ENCODE measurements at regions not wholly inside any gene's neighbourhood (a gene's known extent, or its start where the extent isn't known, plus 50 kb on each side); places are given as distances from the start of the nearest gene placed in this dataset.

GRCh38 chr3:117549716-117550115 lies 840.1 kb downstream of the TUSC7 start:
- DNase-seq (ENCODE audit: low read depth in 2 of 2): peak in 1 of 2 donors; percentile 8

GRCh38 chr3:117550766-117551165 lies 841.2 kb downstream of the TUSC7 start:
- no peak for DNase-seq (ENCODE audit: low read depth in 2 of 2)

- peak in 1 of 2 donors; percentile 44 for DNase-seq (ENCODE audit: low read depth in 2 of 2)
These were observed 843.9 kb downstream of the TUSC7 start for GRCh38 chr3:117553461-117553860.

GRCh38 chr3:117556646-117557407 lies 847.2 kb downstream of the TUSC7 start:
- DNase-seq (ENCODE audit: low read depth in 2 of 2): peak; percentile 0 to 2

- DNase-seq (ENCODE audit: low read depth in 2 of 2): no peak
These were observed 848.0 kb downstream of the TUSC7 start for GRCh38 chr3:117557464-117558090.

- DNase-seq (ENCODE audit: low read depth in 2 of 2): no peak
These were observed 849.1 kb downstream of the TUSC7 start for GRCh38 chr3:117558681-117559080.

GRCh38 chr3:117562000-117562399 lies 852.4 kb downstream of the TUSC7 start:
- DNase-seq (ENCODE audit: low read depth in 2 of 2): no peak

- no peak for DNase-seq (ENCODE audit: low read depth in 2 of 2)
These were observed 853.5 kb downstream of the TUSC7 start for GRCh38 chr3:117563063-117563462.

- no peak for DNase-seq (ENCODE audit: low read depth in 2 of 2)
These were observed 856.2 kb downstream of the TUSC7 start for GRCh38 chr3:117565777-117566176.

- no peak for DNase-seq (ENCODE audit: low read depth in 2 of 2)
These were observed 857.3 kb downstream of the TUSC7 start for GRCh38 chr3:117566926-117567325.

GRCh38 chr3:117567382-117567781 lies 857.8 kb downstream of the TUSC7 start:
- no peak for DNase-seq (ENCODE audit: low read depth in 2 of 2)

GRCh38 chr3:117567906-117568305 lies 858.3 kb downstream of the TUSC7 start:
- DNase-seq (ENCODE audit: low read depth in 2 of 2): no peak

GRCh38 chr3:117572786-117573185 lies 863.2 kb downstream of the TUSC7 start:
- DNase-seq (ENCODE audit: low read depth in 2 of 2): no peak

- no peak for DNase-seq (ENCODE audit: low read depth in 2 of 2)
These were observed 871.2 kb downstream of the TUSC7 start for GRCh38 chr3:117580806-117581205.

- DNase-seq (ENCODE audit: low read depth in 2 of 2): no peak
These were observed 876.6 kb downstream of the TUSC7 start for GRCh38 chr3:117586161-117586560.

GRCh38 chr3:117587416-117587815 lies 877.8 kb downstream of the TUSC7 start:
- DNase-seq (ENCODE audit: low read depth in 2 of 2): no peak

GRCh38 chr3:117589454-117589853 lies 879.9 kb downstream of the TUSC7 start:
- DNase-seq (ENCODE audit: low read depth in 2 of 2): no peak

- no peak for DNase-seq (ENCODE audit: low read depth in 2 of 2)
These were observed 886.0 kb downstream of the TUSC7 start for GRCh38 chr3:117595615-117596014.

- no peak for DNase-seq (ENCODE audit: low read depth in 2 of 2)
These were observed 886.9 kb downstream of the TUSC7 start for GRCh38 chr3:117596503-117596902.

- no peak for DNase-seq (ENCODE audit: low read depth in 2 of 2)
These were observed 888.3 kb downstream of the TUSC7 start for GRCh38 chr3:117597865-117598264.

GRCh38 chr3:117600112-117600511 lies 890.5 kb downstream of the TUSC7 start:
- no peak for DNase-seq (ENCODE audit: low read depth in 2 of 2)

- no peak for DNase-seq (ENCODE audit: low read depth in 2 of 2)
These were observed 891.1 kb downstream of the TUSC7 start for GRCh38 chr3:117600666-117601065.

- no peak for DNase-seq (ENCODE audit: low read depth in 2 of 2)
These were observed 892.6 kb downstream of the TUSC7 start for GRCh38 chr3:117602058-117602644.

Measured in lung microvascular endothelial cell (primary cell).